Nephron progenitor cell (in vitro differentiated cells): ENCODE measurements at regions not wholly inside any gene's neighbourhood (a gene's known extent, or its start where the extent isn't known, plus 50 kb on each side); places are given as distances from the start of the nearest gene placed in this dataset.

Source experiments
- DNase-seq: peaks from one replicate; pipeline ENCODE4 v3.0.0; 2021
- H3K27ac Mint-ChIP-seq: 2 replicates; pipeline ENCODE4 v1.8.0; 2021; ENCODE audit warnings: mild to moderate bottlenecking, moderate library complexity, mixed read lengths
- H3K27me3 Mint-ChIP-seq: 2 replicates; pipeline ENCODE4 v1.8.0; 2021; ENCODE audit warnings: mild to moderate bottlenecking, low read depth, mixed read lengths; ENCODE audit not compliant: poor library complexity
- H3K36me3 Mint-ChIP-seq: 2 replicates; pipeline ENCODE4 v1.8.0; 2021; ENCODE audit warnings: low read depth, mixed read lengths
- H3K4me1 Mint-ChIP-seq: 2 replicates; pipeline ENCODE4 v1.8.0; 2021; ENCODE audit warnings: mixed read lengths
- H3K4me3 Mint-ChIP-seq: 2 replicates; pipeline ENCODE4 v1.8.0; 2021; ENCODE audit warnings: mild to moderate bottlenecking, moderate library complexity, mixed read lengths
- H3K9me3 Mint-ChIP-seq: 2 replicates; pipeline ENCODE4 v1.8.0; 2021; ENCODE audit warnings: mild to moderate bottlenecking, moderate library complexity, mixed read lengths
- CTCF ChIP-seq: fragments of 200-600 bp; sonication (generic); IDR thresholded peaks from 2 replicates; pipeline ENCODE4 v1.5.0; 2021; ENCODE audit warnings: antibody characterized with exemption

- TF ChIP-seq CTCF: no peak
- no peak for DNase-seq
- Mint-ChIP-seq H3K9me3 (no peaks in the 10 kb centered on the region), H3K4me3 (no peak overlapping the region), H3K4me1 (no peaks in the 10 kb centered on the region), H3K27me3 (no peaks in the 10 kb centered on the region), H3K27ac (no peak overlapping the region), H3K36me3 (no peaks in the 10 kb centered on the region)
Measured at GRCh38 chr9:3045153-3045552, 201.3 kb upstream of the PUM3 start.

GRCh38 chr9:3043369-3043768 is 199.5 kb upstream of the PUM3 start:
- Mint-ChIP-seq H3K27ac (no peak overlapping the region), H3K36me3 (no peaks in the 10 kb centered on the region), H3K9me3 (no peaks in the 10 kb centered on the region), H3K27me3 (no peaks in the 10 kb centered on the region), H3K4me1 (no peaks in the 10 kb centered on the region), H3K4me3 (no peak overlapping the region)
- no peak for DNase-seq
- TF ChIP-seq CTCF: no peak

- DNase-seq: no peak
- H3K9me3 Mint-ChIP-seq: no peaks in the 10 kb centered on the region
- TF ChIP-seq CTCF: no peak
- H3K4me3 Mint-ChIP-seq: no peak overlapping the region
- H3K36me3 Mint-ChIP-seq: no peaks in the 10 kb centered on the region
- H3K4me1 Mint-ChIP-seq: no peaks in the 10 kb centered on the region
- H3K27ac Mint-ChIP-seq: no peak overlapping the region
- no peaks in the 10 kb centered on the region for H3K27me3 Mint-ChIP-seq
Measured at GRCh38 chr9:3040761-3041160, 196.9 kb upstream of the PUM3 start.

DNA sequence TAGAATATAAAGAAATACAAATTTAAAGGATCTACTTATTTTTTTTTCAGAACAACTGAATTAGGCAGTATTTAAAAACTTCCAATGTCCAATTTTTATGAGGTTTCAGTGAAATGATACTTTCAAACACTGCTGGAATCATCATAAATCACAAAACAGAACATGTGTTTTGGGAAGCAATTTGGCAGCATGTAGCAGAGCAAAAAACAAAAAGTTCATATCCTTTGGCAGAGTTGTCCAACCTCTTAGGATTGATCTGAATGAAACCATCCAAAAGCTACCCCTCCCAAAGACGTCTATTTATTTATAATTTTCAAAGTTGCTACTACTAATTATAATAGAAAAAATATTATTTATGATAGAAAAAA is 192.4 kb upstream of the PUM3 start:
- no peak for TF ChIP-seq CTCF
- H3K36me3 Mint-ChIP-seq: no peaks in the 10 kb centered on the region
- H3K27ac Mint-ChIP-seq: no peak overlapping the region
- H3K9me3 Mint-ChIP-seq: no peaks in the 10 kb centered on the region
- no peak for DNase-seq
- H3K4me3 Mint-ChIP-seq: no peak overlapping the region
- H3K27me3 Mint-ChIP-seq: peaks cover 7% of the 10 kb centered on the region
- H3K4me1 Mint-ChIP-seq: no peaks in the 10 kb centered on the region

GRCh38 chr9:3035579-3036332 is 191.9 kb upstream of the PUM3 start:
- no peak for DNase-seq
- Mint-ChIP-seq H3K4me3 (no peak overlapping the region), H3K27me3 (peaks cover 7% of the 10 kb centered on the region), H3K36me3 (no peaks in the 10 kb centered on the region), H3K27ac (no peak overlapping the region), H3K4me1 (no peaks in the 10 kb centered on the region), H3K9me3 (no peaks in the 10 kb centered on the region)
- no peak for TF ChIP-seq CTCF

DNA sequence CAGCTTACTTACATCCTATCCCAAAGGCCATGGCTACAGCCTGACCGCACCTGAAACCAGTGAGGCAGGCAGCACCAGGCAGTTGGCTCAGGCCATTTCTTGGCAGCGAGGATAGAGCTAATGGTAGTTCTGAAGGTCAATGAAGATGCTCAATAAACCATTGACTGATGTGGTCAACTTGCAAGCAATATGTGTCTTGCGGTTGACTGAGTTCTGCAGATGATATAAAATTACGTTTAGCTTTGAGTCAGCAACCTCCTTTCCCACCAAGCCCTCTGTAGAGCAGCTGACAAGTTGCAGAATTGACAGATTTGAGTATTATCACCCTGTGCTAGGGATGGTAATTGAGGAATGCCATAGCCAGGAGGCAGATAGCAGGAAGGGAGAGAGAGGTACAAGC is 189.0 kb upstream of the PUM3 start:
- Mint-ChIP-seq H3K4me1 (peaks cover 6% of the 10 kb centered on the region), H3K27me3 (peaks cover 11% of the 10 kb centered on the region), H3K4me3 (no peak overlapping the region), H3K27ac (no peak overlapping the region), H3K36me3 (no peaks in the 10 kb centered on the region), H3K9me3 (no peaks in the 10 kb centered on the region)
- TF ChIP-seq CTCF: no peak
- no peak for DNase-seq
